ENCODE measurements at regions not wholly inside any gene's neighbourhood (a gene's known extent, or its start where the extent isn't known, plus 50 kb on each side); places are given as distances from the start of the nearest gene placed in this dataset.

DNA sequence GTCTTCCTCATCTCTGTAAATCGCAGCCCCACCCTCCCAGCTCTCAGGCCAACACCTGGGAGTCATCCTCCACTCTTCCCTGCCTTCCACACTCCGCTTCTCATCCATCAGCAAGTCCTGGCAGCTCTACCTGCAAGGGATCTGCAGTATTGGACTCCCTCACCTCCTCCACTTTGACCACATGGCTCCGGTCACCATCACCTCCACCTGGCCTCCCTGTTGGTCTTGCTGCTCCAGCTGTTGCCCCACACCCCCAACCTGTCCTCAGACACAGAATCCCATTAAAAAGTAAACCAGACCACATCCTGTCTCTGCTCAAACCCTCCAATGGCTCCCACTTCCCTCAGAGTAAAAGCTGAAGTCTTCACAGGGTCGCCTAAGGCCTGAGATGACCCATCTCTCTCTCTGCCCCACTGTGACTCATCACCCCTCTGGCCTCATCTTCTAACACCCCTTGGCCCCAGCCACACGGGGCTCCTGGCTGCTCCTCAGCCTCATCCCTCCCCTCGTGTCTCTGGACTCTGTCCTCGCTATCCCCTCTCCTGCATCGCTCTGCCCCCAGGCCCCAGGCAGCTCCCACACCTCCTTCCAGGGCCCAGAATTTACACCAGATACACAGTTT, 185.1 kb upstream of the SULF2 start:
- no peak for TF ChIP-seq ZNF274 (IDR thresholded peaks at IDR 0.05; ENCODE audit: low read depth, low read length)
- no peak for TF ChIP-seq YY1 (IDR thresholded peaks at IDR 0.05; ENCODE audit: insufficient read depth, insufficient read length)
